ENCODE measurements at regions not wholly inside any gene's neighbourhood (a gene's known extent, or its start where the extent isn't known, plus 50 kb on each side); places are given as distances from the start of the nearest gene placed in this dataset.

DNA sequence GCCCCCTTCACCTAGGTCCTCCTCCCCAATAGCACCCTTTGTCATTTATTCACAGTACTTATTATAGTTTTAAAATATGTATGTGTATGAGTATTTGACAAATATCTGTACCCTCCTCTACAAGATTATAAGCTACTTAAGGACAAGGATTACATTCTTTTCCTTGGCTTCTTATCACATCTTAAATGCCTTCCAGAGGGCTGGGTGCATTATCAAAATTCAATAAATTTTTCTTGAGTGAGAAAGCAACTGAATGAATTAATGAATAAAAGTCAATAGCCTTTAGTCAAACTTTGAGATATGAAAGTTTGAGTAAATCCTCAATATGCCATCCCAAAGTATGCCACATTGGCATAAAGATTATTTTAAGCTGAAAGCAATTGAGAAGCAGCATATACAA is 621.7 kb downstream of the DNAH5 start:
- H3K9me3 Mint-ChIP-seq, result peaks cover 10% of the 10 kb centered on the region; the same call in 1 of the 2 replicates
- POLR2A ChIA-PET, result no interaction called here
- DNase-seq (ENCODE audit: low spot score) (no peak), ATAC-seq (no peak)
- CTCF ChIA-PET, result no interaction called here
- no peaks in the 10 kb centered on the region for H3K27me3 Mint-ChIP-seq (ENCODE audit: low read depth)
- no peak overlapping the region for H3K27ac Mint-ChIP-seq
- peaks cover 5% of the 10 kb centered on the region for H3K4me1 Mint-ChIP-seq
- H3K4me3 Mint-ChIP-seq, result no peak overlapping the region
- TF ChIP-seq NR3C1 (CRISPR knock-in tag; conservative IDR thresholded peaks at IDR 0.05; ENCODE audit: low read depth), result no peak
- no peak for TF ChIP-seq ZNF263 (CRISPR knock-in tag; IDR thresholded peaks at IDR 0.05; ENCODE audit: low read depth)
- no peak for TF ChIP-seq GRHL2 (CRISPR knock-in tag; IDR thresholded peaks at IDR 0.05; ENCODE audit: insufficient replicate concordance, severe bottlenecking)
- TF ChIP-seq, protein P1, sequence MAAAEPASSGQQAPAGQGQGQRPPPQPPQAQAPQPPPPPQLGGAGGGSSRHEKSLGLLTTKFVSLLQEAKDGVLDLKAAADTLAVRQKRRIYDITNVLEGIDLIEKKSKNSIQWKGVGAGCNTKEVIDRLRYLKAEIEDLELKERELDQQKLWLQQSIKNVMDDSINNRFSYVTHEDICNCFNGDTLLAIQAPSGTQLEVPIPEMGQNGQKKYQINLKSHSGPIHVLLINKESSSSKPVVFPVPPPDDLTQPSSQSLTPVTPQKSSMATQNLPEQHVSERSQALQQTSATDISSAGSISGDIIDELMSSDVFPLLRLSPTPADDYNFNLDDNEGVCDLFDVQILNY (CRISPR knock-in tag; IDR thresholded peaks at IDR 0.05), result no peak
- TF ChIP-seq NFATC4 (CRISPR knock-in tag; IDR thresholded peaks at IDR 0.05), result no peak
- TF ChIP-seq RELA (CRISPR knock-in tag; IDR thresholded peaks at IDR 0.05; ENCODE audit: borderline replicate concordance), result no peak
- TF ChIP-seq, protein P2, sequence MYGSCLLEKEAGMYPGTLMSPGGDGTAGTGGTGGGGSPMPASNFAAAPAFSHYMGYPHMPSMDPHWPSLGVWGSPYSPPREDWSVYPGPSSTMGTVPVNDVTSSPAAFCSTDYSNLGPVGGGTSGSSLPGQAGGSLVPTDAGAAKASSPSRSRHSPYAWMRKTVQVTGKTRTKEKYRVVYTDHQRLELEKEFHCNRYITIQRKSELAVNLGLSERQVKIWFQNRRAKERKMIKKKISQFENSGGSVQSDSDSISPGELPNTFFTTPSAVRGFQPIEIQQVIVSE (CRISPR knock-in tag; IDR thresholded peaks at IDR 0.05; ENCODE audit: borderline replicate concordance), result no peak
- no peak for TF ChIP-seq ZNF671 (CRISPR knock-in tag; IDR thresholded peaks at IDR 0.05)
- TF ChIP-seq CREM (CRISPR knock-in tag; IDR thresholded peaks at IDR 0.05), result no peak
- no peak for TF ChIP-seq ATF1 (CRISPR knock-in tag; IDR thresholded peaks at IDR 0.05)
- no peak for TF ChIP-seq ESRRA (CRISPR knock-in tag; IDR thresholded peaks at IDR 0.05; ENCODE audit: borderline replicate concordance)
- TF ChIP-seq, protein P3, sequence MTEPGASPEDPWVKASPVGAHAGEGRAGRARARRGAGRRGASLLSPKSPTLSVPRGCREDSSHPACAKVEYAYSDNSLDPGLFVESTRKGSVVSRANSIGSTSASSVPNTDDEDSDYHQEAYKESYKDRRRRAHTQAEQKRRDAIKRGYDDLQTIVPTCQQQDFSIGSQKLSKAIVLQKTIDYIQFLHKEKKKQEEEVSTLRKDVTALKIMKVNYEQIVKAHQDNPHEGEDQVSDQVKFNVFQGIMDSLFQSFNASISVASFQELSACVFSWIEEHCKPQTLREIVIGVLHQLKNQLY (CRISPR knock-in tag; IDR thresholded peaks at IDR 0.05), result no peak
- TF ChIP-seq ZBTB21 (CRISPR knock-in tag; IDR thresholded peaks at IDR 0.05; ENCODE audit: borderline replicate concordance), result no peak
- H3K36me3 Mint-ChIP-seq, result no peaks in the 10 kb centered on the region

DNA sequence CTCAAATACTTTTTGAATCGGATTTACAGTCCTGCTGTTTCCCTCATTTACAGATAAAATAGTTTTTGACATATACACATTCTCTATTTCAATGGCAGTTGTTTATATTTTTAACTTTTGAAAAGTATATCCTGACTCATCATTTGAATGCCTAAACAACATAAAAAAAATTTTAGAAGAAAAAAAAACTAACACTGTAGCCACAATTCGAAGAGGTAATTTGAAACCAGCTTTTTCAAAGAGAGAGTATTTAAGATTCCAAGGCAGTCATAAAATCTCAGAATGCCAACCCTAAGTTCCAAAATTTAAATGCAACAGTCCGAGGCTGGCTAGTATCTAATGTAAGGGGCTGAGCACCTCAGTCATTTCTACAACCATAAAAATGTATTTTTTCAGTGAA is 626.8 kb downstream of the DNAH5 start:
- TF ChIP-seq KAT7 (CRISPR knock-in tag; IDR thresholded peaks at IDR 0.05; ENCODE audit: borderline replicate concordance) (no peak), MYBL2 (CRISPR knock-in tag; IDR thresholded peaks at IDR 0.05) (no peak), NFYB (CRISPR knock-in tag; conservative IDR thresholded peaks at IDR 0.05; ENCODE audit: low read depth) (no peak), FOXJ3 (CRISPR knock-in tag; IDR thresholded peaks at IDR 0.05; ENCODE audit: borderline replicate concordance) (no peak)
- TF ChIP-seq, protein P4, sequence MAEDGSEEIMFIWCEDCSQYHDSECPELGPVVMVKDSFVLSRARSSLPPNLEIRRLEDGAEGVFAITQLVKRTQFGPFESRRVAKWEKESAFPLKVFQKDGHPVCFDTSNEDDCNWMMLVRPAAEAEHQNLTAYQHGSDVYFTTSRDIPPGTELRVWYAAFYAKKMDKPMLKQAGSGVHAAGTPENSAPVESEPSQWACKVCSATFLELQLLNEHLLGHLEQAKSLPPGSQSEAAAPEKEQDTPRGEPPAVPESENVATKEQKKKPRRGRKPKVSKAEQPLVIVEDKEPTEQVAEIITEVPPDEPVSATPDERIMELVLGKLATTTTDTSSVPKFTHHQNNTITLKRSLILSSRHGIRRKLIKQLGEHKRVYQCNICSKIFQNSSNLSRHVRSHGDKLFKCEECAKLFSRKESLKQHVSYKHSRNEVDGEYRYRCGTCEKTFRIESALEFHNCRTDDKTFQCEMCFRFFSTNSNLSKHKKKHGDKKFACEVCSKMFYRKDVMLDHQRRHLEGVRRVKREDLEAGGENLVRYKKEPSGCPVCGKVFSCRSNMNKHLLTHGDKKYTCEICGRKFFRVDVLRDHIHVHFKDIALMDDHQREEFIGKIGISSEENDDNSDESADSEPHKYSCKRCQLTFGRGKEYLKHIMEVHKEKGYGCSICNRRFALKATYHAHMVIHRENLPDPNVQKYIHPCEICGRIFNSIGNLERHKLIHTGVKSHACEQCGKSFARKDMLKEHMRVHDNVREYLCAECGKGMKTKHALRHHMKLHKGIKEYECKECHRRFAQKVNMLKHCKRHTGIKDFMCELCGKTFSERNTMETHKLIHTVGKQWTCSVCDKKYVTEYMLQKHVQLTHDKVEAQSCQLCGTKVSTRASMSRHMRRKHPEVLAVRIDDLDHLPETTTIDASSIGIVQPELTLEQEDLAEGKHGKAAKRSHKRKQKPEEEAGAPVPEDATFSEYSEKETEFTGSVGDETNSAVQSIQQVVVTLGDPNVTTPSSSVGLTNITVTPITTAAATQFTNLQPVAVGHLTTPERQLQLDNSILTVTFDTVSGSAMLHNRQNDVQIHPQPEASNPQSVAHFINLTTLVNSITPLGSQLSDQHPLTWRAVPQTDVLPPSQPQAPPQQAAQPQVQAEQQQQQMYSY (CRISPR knock-in tag; IDR thresholded peaks at IDR 0.05), result no peak
- TF ChIP-seq, protein P5, sequence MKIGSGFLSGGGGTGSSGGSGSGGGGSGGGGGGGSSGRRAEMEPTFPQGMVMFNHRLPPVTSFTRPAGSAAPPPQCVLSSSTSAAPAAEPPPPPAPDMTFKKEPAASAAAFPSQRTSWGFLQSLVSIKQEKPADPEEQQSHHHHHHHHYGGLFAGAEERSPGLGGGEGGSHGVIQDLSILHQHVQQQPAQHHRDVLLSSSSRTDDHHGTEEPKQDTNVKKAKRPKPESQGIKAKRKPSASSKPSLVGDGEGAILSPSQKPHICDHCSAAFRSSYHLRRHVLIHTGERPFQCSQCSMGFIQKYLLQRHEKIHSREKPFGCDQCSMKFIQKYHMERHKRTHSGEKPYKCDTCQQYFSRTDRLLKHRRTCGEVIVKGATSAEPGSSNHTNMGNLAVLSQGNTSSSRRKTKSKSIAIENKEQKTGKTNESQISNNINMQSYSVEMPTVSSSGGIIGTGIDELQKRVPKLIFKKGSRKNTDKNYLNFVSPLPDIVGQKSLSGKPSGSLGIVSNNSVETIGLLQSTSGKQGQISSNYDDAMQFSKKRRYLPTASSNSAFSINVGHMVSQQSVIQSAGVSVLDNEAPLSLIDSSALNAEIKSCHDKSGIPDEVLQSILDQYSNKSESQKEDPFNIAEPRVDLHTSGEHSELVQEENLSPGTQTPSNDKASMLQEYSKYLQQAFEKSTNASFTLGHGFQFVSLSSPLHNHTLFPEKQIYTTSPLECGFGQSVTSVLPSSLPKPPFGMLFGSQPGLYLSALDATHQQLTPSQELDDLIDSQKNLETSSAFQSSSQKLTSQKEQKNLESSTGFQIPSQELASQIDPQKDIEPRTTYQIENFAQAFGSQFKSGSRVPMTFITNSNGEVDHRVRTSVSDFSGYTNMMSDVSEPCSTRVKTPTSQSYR (CRISPR knock-in tag; IDR thresholded peaks at IDR 0.05), result no peak
- no peaks in the 10 kb centered on the region for H3K36me3 Mint-ChIP-seq
- CTCF ChIA-PET, result no interaction called here
- POLR2A ChIA-PET, result no interaction called here
- H3K4me3 Mint-ChIP-seq, result no peak overlapping the region
- ATAC-seq (no peak), DNase-seq (ENCODE audit: low spot score) (no peak)
- H3K9me3 Mint-ChIP-seq, result peaks cover 24% of the 10 kb centered on the region
- H3K4me1 Mint-ChIP-seq, result peaks cover 3% of the 10 kb centered on the region; the same call in 1 of the 2 replicates
- no peaks in the 10 kb centered on the region for H3K27me3 Mint-ChIP-seq (ENCODE audit: low read depth)
- no peak overlapping the region for H3K27ac Mint-ChIP-seq

Measured in WTC11 (cell line).